ENCODE measurements at regions not wholly inside any gene's neighbourhood (a gene's known extent, or its start where the extent isn't known, plus 50 kb on each side); places are given as distances from the start of the nearest gene placed in this dataset.

DNA sequence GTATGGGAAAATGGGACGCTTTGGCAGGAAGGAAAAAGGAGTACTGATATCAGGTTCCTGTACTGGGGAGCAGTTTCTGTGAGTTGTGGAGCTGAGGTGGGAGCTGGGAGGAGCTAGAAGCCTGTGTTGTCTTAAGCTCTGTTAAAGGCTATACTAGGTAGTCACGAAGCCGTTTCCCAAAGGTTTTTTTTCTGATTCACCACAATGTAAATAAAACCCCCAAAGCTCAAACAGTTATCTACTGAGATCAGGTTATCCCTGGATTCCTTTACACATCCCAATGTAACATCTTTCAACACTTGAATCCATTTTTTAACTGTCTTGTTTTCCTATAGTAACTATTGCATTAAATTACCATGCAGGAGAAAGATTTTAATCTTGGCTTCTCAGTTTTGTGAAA is 297.4 kb upstream of the SFRP2 start:
- Histone ChIP-seq H3K4me3 (no peak overlapping the region), H3K36me3 (no peaks in the 10 kb centered on the region), H3K4me1 (peaks cover 0 to 8% (median 2%) of the 10 kb centered on the region in 4 donors), H3K27me3 (no peaks in the 10 kb centered on the region), H3K27ac (replicated peaks in 1 of 4) (no peak overlapping the region), H3K9me3 (no peaks in the 10 kb centered on the region)
- intact Hi-C loops (cut with DNase I): no loop called here
- DNase-seq (ENCODE audit: extremely low spot score): no peak
- 63% methylated on average over 3 of the region's 3 CpGs for WGBS
- TF ChIP-seq, protein P1, sequence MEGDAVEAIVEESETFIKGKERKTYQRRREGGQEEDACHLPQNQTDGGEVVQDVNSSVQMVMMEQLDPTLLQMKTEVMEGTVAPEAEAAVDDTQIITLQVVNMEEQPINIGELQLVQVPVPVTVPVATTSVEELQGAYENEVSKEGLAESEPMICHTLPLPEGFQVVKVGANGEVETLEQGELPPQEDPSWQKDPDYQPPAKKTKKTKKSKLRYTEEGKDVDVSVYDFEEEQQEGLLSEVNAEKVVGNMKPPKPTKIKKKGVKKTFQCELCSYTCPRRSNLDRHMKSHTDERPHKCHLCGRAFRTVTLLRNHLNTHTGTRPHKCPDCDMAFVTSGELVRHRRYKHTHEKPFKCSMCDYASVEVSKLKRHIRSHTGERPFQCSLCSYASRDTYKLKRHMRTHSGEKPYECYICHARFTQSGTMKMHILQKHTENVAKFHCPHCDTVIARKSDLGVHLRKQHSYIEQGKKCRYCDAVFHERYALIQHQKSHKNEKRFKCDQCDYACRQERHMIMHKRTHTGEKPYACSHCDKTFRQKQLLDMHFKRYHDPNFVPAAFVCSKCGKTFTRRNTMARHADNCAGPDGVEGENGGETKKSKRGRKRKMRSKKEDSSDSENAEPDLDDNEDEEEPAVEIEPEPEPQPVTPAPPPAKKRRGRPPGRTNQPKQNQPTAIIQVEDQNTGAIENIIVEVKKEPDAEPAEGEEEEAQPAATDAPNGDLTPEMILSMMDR (IDR thresholded peaks at IDR 0.05): no peak
- TF ChIP-seq POLR2A (IDR thresholded peaks at IDR 0.05; ENCODE audit: low read depth) (no peak), POLR2AphosphoS5 (IDR thresholded peaks at IDR 0.05) (no peak), EP300 (IDR thresholded peaks at IDR 0.05) (no peak)

DNA sequence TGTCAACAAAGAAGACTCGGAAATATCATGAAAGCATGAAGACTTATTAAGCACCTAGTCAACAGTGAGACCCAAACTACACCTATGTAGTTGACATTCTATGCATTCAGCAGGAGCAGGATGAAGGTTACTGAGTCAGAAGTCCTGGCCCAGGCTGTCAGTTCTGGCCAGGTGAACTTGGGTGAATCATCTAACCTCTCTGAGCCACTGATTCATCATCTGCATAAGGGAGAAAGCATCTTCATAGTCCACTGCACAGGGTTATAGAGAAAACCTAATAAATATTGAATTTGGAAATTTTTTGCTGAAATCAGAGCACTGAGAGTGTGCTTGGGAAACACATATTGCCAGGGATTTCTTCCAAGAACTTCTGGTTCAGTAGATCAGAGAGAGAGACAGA is 296.0 kb upstream of the SFRP2 start:
- no peaks in the 10 kb centered on the region for H3K27me3 ChIP-seq
- TF ChIP-seq POLR2A (IDR thresholded peaks at IDR 0.05; ENCODE audit: low read depth) (no peak), POLR2AphosphoS5 (IDR thresholded peaks at IDR 0.05) (no peak), EP300 (IDR thresholded peaks at IDR 0.05) (no peak)
- TF ChIP-seq, protein P1 (IDR thresholded peaks at IDR 0.05): no peak
- no peak overlapping the region for H3K4me3 ChIP-seq
- no peak for DNase-seq (ENCODE audit: extremely low spot score)
- no peak overlapping the region for H3K27ac ChIP-seq (replicated peaks in 1 of 4)
- 81% methylated on average over 1 of the region's 1 CpG for WGBS
- no peaks in the 10 kb centered on the region for H3K9me3 ChIP-seq
- H3K36me3 ChIP-seq: no peaks in the 10 kb centered on the region
- intact Hi-C loops (cut with DNase I): no loop called here
- peaks cover 0 to 8% (median 2%) of the 10 kb centered on the region in 4 donors for H3K4me1 ChIP-seq

DNA sequence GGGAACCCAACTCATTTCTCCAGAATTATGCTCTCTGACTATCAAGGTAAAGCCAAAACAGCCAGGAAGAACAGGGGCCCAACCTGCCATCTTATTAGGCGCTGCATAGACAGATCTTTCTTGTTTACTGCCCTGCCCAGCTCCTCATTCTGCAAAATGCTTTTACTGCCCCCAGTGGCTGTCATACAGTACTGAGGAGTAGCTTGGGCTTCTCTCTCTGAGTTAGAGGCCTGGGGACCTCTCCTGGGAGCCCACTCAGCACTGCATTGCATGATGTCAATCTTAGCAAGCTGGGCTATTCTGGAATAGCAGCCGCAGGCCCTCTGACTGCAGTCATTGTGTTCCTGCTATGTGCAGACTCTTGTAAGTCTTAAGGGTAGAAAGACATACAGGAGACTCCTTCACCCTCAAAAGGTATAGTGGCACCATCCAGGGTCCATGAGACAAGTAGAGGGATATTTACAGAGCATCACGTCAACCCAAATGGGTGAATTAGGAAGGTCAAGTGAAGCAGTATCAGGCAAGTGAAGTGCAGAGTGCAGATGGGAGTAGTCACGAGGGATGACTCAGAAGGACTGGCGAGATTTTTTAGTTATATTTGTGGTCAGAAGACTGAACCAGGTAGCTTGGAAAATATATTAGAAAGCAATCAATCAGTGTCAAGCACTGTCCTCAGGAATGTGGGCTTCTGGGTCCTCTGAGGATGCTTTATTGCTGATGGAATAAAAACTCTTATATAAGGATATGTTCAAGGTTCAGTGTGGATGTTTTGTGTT is 294.1 kb upstream of the SFRP2 start:
- intact Hi-C loops (cut with DNase I): no loop called here
- TF ChIP-seq POLR2AphosphoS5 (IDR thresholded peaks at IDR 0.05) (no peak), EP300 (IDR thresholded peaks at IDR 0.05) (no peak), POLR2A (IDR thresholded peaks at IDR 0.05; ENCODE audit: low read depth) (no peak)
- TF ChIP-seq, protein P1 (IDR thresholded peaks at IDR 0.05): peak in 1 of 3 experiments; percentile 16

DNA sequence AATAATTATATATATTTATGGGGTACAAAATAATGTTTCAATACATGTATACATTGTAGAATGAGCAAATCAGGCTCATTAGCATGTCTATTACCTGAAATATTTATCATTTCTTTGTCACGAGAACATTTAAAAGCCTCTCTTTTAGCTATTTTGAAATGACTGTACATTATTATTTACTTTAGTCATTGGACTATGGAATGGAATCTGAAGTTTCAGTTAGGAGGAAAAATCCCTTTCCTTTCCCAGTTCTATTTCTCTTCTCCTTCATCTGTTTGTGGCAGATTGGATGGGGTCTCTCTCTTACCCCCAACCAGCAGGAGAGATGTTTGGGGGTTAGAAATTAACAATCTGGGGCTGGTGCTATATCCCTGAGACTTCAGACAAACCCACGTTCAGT is 292.5 kb upstream of the SFRP2 start:
- 76% methylated on average over 2 of the region's 2 CpGs for WGBS
- H3K36me3 ChIP-seq: no peaks in the 10 kb centered on the region
- no peaks in the 10 kb centered on the region for H3K27me3 ChIP-seq
- intact Hi-C loops (cut with DNase I): no loop called here
- no peak overlapping the region for H3K27ac ChIP-seq (replicated peaks in 1 of 4)
- H3K4me1 ChIP-seq: peaks cover 0 to 8% (median 2%) of the 10 kb centered on the region in 4 donors
- DNase-seq (ENCODE audit: extremely low spot score): no peak
- no peak overlapping the region for H3K4me3 ChIP-seq
- H3K9me3 ChIP-seq: no peaks in the 10 kb centered on the region
- TF ChIP-seq POLR2AphosphoS5 (IDR thresholded peaks at IDR 0.05) (no peak), EP300 (IDR thresholded peaks at IDR 0.05) (no peak), POLR2A (IDR thresholded peaks at IDR 0.05; ENCODE audit: low read depth) (no peak)
- TF ChIP-seq, protein P1 (IDR thresholded peaks at IDR 0.05): no peak

More for the DNA sequence above, 294.1 kb upstream of the SFRP2 start:
- Histone ChIP-seq H3K9me3 (no peaks in the 10 kb centered on the region), H3K4me1 (peaks cover 0 to 8% (median 2%) of the 10 kb centered on the region in 4 donors), H3K4me3 (no peak overlapping the region), H3K27ac (replicated peaks in 1 of 4) (no peak overlapping the region), H3K36me3 (no peaks in the 10 kb centered on the region), H3K27me3 (no peaks in the 10 kb centered on the region)
- no peak for DNase-seq (ENCODE audit: extremely low spot score)
- WGBS: 67% methylated on average over 5 of the region's 5 CpGs
